ENCODE measurements at regions not wholly inside any gene's neighbourhood (a gene's known extent, or its start where the extent isn't known, plus 50 kb on each side); places are given as distances from the start of the nearest gene placed in this dataset.

- TF ChIP-seq CTCF (IDR thresholded peaks at IDR 0.05 in 8 of 11, conservative IDR thresholded peaks at IDR 0.05 in 3 of 11): no peak
- TF ChIP-seq POLR2A (IDR thresholded peaks at IDR 0.05): no peak
- TF ChIP-seq POLR2AphosphoS5 (IDR thresholded peaks at IDR 0.05): no peak
Observed at GRCh38 chr5:15026944-15027343, 155.4 kb upstream of the ANKH start.

Measured in spleen (tissue), 7 donors.